Neutrophil (primary cell): ENCODE measurements at regions not wholly inside any gene's neighbourhood (a gene's known extent, or its start where the extent isn't known, plus 50 kb on each side); places are given as distances from the start of the nearest gene placed in this dataset.

ENCODE experiments used
- H3K27ac ChIP-seq: fragments of 200-600 bp; sonication (generic); 2 replicates; pipeline ENCODE4 v1.5.1; 2016; ENCODE audit warnings: mild to moderate bottlenecking, moderate library complexity
- H3K27me3 ChIP-seq: fragments of 200-600 bp; sonication (generic); 2 replicates; pipeline ENCODE4 v1.6.0; 2016; ENCODE audit warnings: mild to moderate bottlenecking
- H3K36me3 ChIP-seq: fragments of 200-600 bp; sonication (generic); 2 replicates; pipeline ENCODE4 v1.5.1; 2017
- H3K4me1 ChIP-seq, 2 experiments: fragments of 200-600 bp in 1 of 2; sonication (generic) in 1 of 2; 1 replicate in 1 of 2; 2 replicates in 1 of 2; pipeline versions ENCODE4 v1.5.1 to v1.6.1; 2013 to 2016; ENCODE audit warnings: low read depth in 1 of 2, low read length in 1 of 2, mild to moderate bottlenecking in 1 of 2, moderate library complexity in 1 of 2; ENCODE audit not compliant: control insufficient read depth in 1 of 2, insufficient read depth in 1 of 2
- H3K4me3 ChIP-seq, 2 experiments: fragments of 200-600 bp in 1 of 2; sonication (generic) in 1 of 2; 1 replicate in 1 of 2; 2 replicates in 1 of 2; pipeline ENCODE4 v1.5.1; 2013 to 2016; ENCODE audit warnings: low read depth in 1 of 2, low read length in 1 of 2, mild to moderate bottlenecking in 1 of 2, moderate library complexity in 1 of 2
- H3K9me3 ChIP-seq: fragments of 200-600 bp; sonication (generic); 2 replicates; pipeline ENCODE4 v1.5.1; 2016
- TF ChIP-seq, protein P1 (sequence below): fragments of 200-600 bp; sonication (generic); IDR thresholded peaks from 2 replicates; pipeline ENCODE4 v1.5.1; 2016; ENCODE audit warnings: antibody characterized with exemption

GRCh38 chr5:57696825-57697570, 214.4 kb upstream of the ACTBL2 start:
- no peak overlapping the region for H3K27ac ChIP-seq
- TF ChIP-seq, protein P1, sequence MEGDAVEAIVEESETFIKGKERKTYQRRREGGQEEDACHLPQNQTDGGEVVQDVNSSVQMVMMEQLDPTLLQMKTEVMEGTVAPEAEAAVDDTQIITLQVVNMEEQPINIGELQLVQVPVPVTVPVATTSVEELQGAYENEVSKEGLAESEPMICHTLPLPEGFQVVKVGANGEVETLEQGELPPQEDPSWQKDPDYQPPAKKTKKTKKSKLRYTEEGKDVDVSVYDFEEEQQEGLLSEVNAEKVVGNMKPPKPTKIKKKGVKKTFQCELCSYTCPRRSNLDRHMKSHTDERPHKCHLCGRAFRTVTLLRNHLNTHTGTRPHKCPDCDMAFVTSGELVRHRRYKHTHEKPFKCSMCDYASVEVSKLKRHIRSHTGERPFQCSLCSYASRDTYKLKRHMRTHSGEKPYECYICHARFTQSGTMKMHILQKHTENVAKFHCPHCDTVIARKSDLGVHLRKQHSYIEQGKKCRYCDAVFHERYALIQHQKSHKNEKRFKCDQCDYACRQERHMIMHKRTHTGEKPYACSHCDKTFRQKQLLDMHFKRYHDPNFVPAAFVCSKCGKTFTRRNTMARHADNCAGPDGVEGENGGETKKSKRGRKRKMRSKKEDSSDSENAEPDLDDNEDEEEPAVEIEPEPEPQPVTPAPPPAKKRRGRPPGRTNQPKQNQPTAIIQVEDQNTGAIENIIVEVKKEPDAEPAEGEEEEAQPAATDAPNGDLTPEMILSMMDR, result no peak
- no peaks in the 10 kb centered on the region for H3K36me3 ChIP-seq
- no peaks in the 10 kb centered on the region for H3K4me1 ChIP-seq
- no peaks in the 10 kb centered on the region for H3K9me3 ChIP-seq
- no peak overlapping the region for H3K4me3 ChIP-seq
- no peaks in the 10 kb centered on the region for H3K27me3 ChIP-seq

- no peaks in the 10 kb centered on the region for H3K4me1 ChIP-seq
- TF ChIP-seq, protein P1, result no peak
- H3K27ac ChIP-seq, result no peak overlapping the region
- no peaks in the 10 kb centered on the region for H3K9me3 ChIP-seq
- no peak overlapping the region for H3K4me3 ChIP-seq
- H3K36me3 ChIP-seq, result no peaks in the 10 kb centered on the region
- H3K27me3 ChIP-seq, result no peaks in the 10 kb centered on the region
Measured at GRCh38 chr5:57696389-57696769, 213.8 kb upstream of the ACTBL2 start.

DNA sequence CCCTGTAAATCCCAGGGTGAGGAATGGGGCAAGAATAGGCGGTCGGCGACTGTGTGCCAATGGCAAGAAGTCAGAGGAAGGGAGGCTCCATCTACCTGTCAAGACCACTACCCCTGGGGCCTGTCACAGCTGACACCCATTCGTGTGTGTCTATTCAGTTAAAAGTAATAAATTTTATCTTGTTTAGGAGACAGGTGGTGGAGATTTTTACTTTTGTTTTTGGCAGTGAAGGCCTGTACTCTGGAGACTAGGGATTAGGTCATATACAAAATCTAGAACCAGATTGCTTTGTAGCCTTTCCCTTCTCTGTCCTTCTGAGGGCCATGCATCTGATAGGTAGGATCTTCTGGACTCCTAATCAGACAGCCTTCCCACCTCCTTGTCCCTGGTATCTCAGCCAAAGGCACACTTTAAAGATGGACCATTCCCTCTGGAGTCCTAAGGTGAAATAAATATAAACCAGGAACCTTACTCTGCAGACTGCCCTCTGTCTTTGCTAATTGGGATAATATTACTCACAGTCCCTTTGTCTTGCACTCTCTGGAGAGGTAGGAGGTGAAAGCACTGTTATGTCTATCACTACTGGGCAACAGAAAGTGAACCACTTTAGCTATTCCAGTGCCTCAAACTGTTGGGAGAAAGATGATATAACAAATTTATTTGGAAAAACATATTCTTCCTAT, 213.2 kb upstream of the ACTBL2 start:
- no peaks in the 10 kb centered on the region for H3K4me1 ChIP-seq
- H3K27ac ChIP-seq, result no peak overlapping the region
- no peaks in the 10 kb centered on the region for H3K36me3 ChIP-seq
- TF ChIP-seq, protein P1, result no peak
- H3K27me3 ChIP-seq, result no peaks in the 10 kb centered on the region
- no peak overlapping the region for H3K4me3 ChIP-seq
- H3K9me3 ChIP-seq, result no peaks in the 10 kb centered on the region

DNA sequence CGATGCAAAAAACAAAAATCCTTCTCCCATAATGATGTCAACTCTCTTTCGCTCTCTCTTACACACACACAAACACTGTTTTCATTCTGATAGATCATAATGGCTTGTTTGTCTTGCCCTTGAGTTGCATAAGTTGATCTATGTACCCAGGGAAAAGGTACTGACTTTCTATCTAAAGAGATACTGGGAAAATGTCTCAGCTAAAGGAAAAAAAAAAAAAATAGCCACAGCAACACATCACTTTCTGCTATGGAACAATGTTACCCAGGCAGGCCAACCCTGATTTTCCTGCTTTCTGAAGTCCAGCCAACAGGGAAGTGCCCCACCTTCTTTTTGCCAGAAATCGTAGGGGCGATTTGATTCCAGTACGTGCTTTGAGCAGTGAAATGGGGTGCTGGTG, 212.6 kb upstream of the ACTBL2 start:
- Histone ChIP-seq H3K36me3 (no peaks in the 10 kb centered on the region), H3K4me3 (no peak overlapping the region), H3K27me3 (no peaks in the 10 kb centered on the region), H3K27ac (no peak overlapping the region), H3K4me1 (no peaks in the 10 kb centered on the region), H3K9me3 (no peaks in the 10 kb centered on the region)
- TF ChIP-seq, protein P1, result no peak

- Histone ChIP-seq H3K27ac (no peak overlapping the region), H3K4me1 (no peaks in the 10 kb centered on the region), H3K27me3 (no peaks in the 10 kb centered on the region), H3K4me3 (no peak overlapping the region), H3K36me3 (no peaks in the 10 kb centered on the region), H3K9me3 (no peaks in the 10 kb centered on the region)
- TF ChIP-seq, protein P1, result no peak
Measured at GRCh38 chr5:57693488-57694305, 211.1 kb upstream of the ACTBL2 start.
